HL-60 (cell line): ENCODE measurements at regions not wholly inside any gene's neighbourhood (a gene's known extent, or its start where the extent isn't known, plus 50 kb on each side); places are given as distances from the start of the nearest gene placed in this dataset.

Experiments used
- DNase-seq, 2 experiments: peaks; one replicate each; pipeline ENCODE4 v3.0.0-alpha.2; 2010 to 2020; ENCODE audit warnings: low read depth in 1 of 2, low spot score in 1 of 2
- H3K27ac ChIP-seq: fragments of 250-450 bp; sonication (Bioruptor Pico); replicated peaks from 2 replicates; pipeline ENCODE4 v1.5.1; 2020; ENCODE audit warnings: mild to moderate bottlenecking, moderate library complexity
- H3K27me3 ChIP-seq: fragments of 250-450 bp; sonication (Bioruptor Pico); 2 replicates; pipeline ENCODE4 v1.5.1; 2021; ENCODE audit warnings: mild to moderate bottlenecking, moderate library complexity; ENCODE audit not compliant: insufficient read depth, poor library complexity, severe bottlenecking
- H3K4me3 ChIP-seq: replicated peaks from 2 replicates; pipeline ENCODE4 v1.5.1; 2011; ENCODE audit warnings: mild to moderate bottlenecking, control low read depth, low read length; ENCODE audit not compliant: insufficient read depth
- CTCF ChIP-seq: IDR thresholded peaks from one replicate; pipeline ENCODE4 v1.5.1; 2011; ENCODE audit warnings: low read length, control low read depth, inconsistent platforms; ENCODE audit not compliant: insufficient read depth
- GABPA ChIP-seq: IDR thresholded peaks from 2 replicates; pipeline ENCODE4 v1.6.1; 2012; ENCODE audit warnings: low read depth
- POLR2AphosphoS5 ChIP-seq: IDR thresholded peaks from 2 replicates; pipeline ENCODE4 v1.6.1; 2012; ENCODE audit warnings: low read depth
- REST ChIP-seq: IDR thresholded peaks from 2 replicates; pipeline ENCODE4 v1.6.1; 2012; ENCODE audit warnings: low read depth; ENCODE audit not compliant: insufficient replicate concordance
- SPI1 ChIP-seq: IDR thresholded peaks from 2 replicates; pipeline ENCODE4 v1.6.1; 2012; ENCODE audit warnings: low read depth, mild to moderate bottlenecking, borderline replicate concordance

GRCh38 chr9:104987743-104988142 lies 59.8 kb upstream of the ABCA1 start:
- no peak overlapping the region for H3K4me3 ChIP-seq
- no peaks in the 10 kb centered on the region for H3K27me3 ChIP-seq
- TF ChIP-seq POLR2AphosphoS5 (no peak), SPI1 (no peak), CTCF (no peak), REST (no peak), GABPA (no peak)
- no peak overlapping the region for H3K27ac ChIP-seq
- peak in 1 of 2 experiments; percentile 28 for DNase-seq

GRCh38 chr9:104988539-104988938 lies 60.6 kb upstream of the ABCA1 start:
- TF ChIP-seq GABPA (no peak), REST (no peak), CTCF (no peak), POLR2AphosphoS5 (no peak), SPI1 (no peak)
- Histone ChIP-seq H3K4me3 (no peak overlapping the region), H3K27ac (no peak overlapping the region), H3K27me3 (no peaks in the 10 kb centered on the region)
- DNase-seq, result no peak

- Histone ChIP-seq H3K27ac (peak overlapping the region; percentile 85), H3K27me3 (no peaks in the 10 kb centered on the region), H3K4me3 (peak overlapping the region; percentile 57)
- peak; percentile 85 to 92 for DNase-seq
- TF ChIP-seq SPI1 (0 out of 2 replicates have a peak, but pooled peaks have one; percentile 1), GABPA (no peak), REST (peak; percentile 30), POLR2AphosphoS5 (peak; percentile 98)
These were observed 63.4 kb upstream of the ABCA1 start for GRCh38 chr9:104991144-104991953.
